ENCODE measurements at regions not wholly inside any gene's neighbourhood (a gene's known extent, or its start where the extent isn't known, plus 50 kb on each side); places are given as distances from the start of the nearest gene placed in this dataset.

DNA sequence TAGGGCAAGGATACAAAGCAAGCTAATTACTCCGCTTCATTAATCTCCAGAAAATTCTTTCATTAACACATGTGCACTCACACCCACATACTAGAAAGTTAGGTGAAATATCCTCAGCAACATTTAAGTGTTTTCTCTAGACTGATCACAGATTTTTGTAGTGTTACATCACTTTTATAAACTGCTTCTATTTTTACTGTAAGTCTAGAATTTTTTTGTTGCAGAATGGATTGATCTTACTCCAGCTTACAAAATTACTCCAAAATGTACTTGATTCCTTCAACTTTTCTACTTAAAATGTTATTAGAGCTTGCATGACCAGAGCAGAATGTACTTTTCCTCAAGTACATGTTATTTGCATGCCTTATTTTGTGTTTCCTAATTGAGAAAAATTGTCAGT, 2325.2 kb downstream of the PCDH7 start:
- intact Hi-C loops (cut with micrococcal nuclease; ENCODE audit: unreplicated experiment), result no loop called here
- H3K9me3 Mint-ChIP-seq (ENCODE audit: unreplicated experiment), result no peaks in the 10 kb centered on the region
- Histone ChIP-seq H3K4me3 (ENCODE audit: low read depth, low read length) (no peak overlapping the region), H3K9me3 (no peaks in the 10 kb centered on the region), H3K36me3 (ENCODE audit: control insufficient read depth, insufficient read depth, low read length) (no peaks in the 10 kb centered on the region), H3K4me1 (0 out of 2 replicates have a peak, but pooled peaks cover 3% of the 10 kb centered on the region), H3K27me3 (replicated peaks; ENCODE audit: control insufficient read depth, insufficient read depth, low read length) (no peaks in the 10 kb centered on the region)
- no TSS peak for BruUV-seq (replicated peaks)
- CTCF ChIA-PET, result no interaction called here
- no peaks in the 10 kb centered on the region for H3K36me3 Mint-ChIP-seq (ENCODE audit: insufficient read depth, unreplicated experiment)
- TF ChIP-seq, protein P1, sequence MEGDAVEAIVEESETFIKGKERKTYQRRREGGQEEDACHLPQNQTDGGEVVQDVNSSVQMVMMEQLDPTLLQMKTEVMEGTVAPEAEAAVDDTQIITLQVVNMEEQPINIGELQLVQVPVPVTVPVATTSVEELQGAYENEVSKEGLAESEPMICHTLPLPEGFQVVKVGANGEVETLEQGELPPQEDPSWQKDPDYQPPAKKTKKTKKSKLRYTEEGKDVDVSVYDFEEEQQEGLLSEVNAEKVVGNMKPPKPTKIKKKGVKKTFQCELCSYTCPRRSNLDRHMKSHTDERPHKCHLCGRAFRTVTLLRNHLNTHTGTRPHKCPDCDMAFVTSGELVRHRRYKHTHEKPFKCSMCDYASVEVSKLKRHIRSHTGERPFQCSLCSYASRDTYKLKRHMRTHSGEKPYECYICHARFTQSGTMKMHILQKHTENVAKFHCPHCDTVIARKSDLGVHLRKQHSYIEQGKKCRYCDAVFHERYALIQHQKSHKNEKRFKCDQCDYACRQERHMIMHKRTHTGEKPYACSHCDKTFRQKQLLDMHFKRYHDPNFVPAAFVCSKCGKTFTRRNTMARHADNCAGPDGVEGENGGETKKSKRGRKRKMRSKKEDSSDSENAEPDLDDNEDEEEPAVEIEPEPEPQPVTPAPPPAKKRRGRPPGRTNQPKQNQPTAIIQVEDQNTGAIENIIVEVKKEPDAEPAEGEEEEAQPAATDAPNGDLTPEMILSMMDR (IDR thresholded peaks at IDR 0.05; ENCODE audit: insufficient read depth in 1 of 2, low read depth in 1 of 2, low read length in 1 of 2, severe bottlenecking in 1 of 2, unreplicated experiment in 1 of 2), result no peak
- no peak for DNase-seq
- POLR2A ChIA-PET, result no interaction called here
- H3K27me3 Mint-ChIP-seq (ENCODE audit: insufficient read depth, unreplicated experiment), result no peaks in the 10 kb centered on the region
- H3K27ac Mint-ChIP-seq (ENCODE audit: unreplicated experiment), result no peak overlapping the region
- no peaks in the 10 kb centered on the region for H3K4me1 Mint-ChIP-seq (ENCODE audit: low read depth, unreplicated experiment)
- no peak overlapping the region for H3K4me3 Mint-ChIP-seq (ENCODE audit: unreplicated experiment)

DNA sequence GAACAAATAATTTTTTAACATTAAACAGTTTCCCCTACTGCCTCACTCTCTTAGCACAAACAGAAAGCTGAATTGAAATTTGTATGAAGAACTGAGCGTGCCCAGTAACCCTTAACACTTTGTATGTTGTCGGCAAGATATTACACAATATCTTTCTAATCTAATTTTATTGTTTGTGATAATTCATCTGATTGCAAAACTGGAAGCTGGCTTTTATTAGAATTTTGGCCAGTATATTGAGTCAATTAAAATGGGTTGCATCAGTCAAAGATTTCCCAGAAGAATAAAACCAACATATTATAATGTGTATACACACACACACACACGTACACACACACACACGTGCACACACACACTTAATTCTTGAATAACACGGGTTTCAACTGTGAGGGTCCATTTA, 2332.1 kb downstream of the PCDH7 start:
- TF ChIP-seq, protein P1 (IDR thresholded peaks at IDR 0.05; ENCODE audit: insufficient read depth in 1 of 2, low read depth in 1 of 2, low read length in 1 of 2, severe bottlenecking in 1 of 2, unreplicated experiment in 1 of 2), result no peak
- Mint-ChIP-seq H3K36me3 (ENCODE audit: insufficient read depth, unreplicated experiment) (no peaks in the 10 kb centered on the region), H3K4me1 (ENCODE audit: low read depth, unreplicated experiment) (no peaks in the 10 kb centered on the region), H3K4me3 (ENCODE audit: unreplicated experiment) (no peak overlapping the region), H3K27ac (ENCODE audit: unreplicated experiment) (no peak overlapping the region), H3K9me3 (ENCODE audit: unreplicated experiment) (no peaks in the 10 kb centered on the region), H3K27me3 (ENCODE audit: insufficient read depth, unreplicated experiment) (no peaks in the 10 kb centered on the region)
- ChIA-PET POLR2A (no interaction called here), CTCF (no interaction called here)
- no peaks in the 10 kb centered on the region for H3K4me1 ChIP-seq
- no peak overlapping the region for H3K4me3 ChIP-seq (ENCODE audit: low read depth, low read length)
- no peak for DNase-seq
- intact Hi-C loops (cut with micrococcal nuclease; ENCODE audit: unreplicated experiment), result no loop called here
- no TSS peak for BruUV-seq (replicated peaks)
- H3K27me3 ChIP-seq (replicated peaks; ENCODE audit: control insufficient read depth, insufficient read depth, low read length), result no peaks in the 10 kb centered on the region
- no peaks in the 10 kb centered on the region for H3K36me3 ChIP-seq (ENCODE audit: control insufficient read depth, insufficient read depth, low read length)
- no peaks in the 10 kb centered on the region for H3K9me3 ChIP-seq

DNA sequence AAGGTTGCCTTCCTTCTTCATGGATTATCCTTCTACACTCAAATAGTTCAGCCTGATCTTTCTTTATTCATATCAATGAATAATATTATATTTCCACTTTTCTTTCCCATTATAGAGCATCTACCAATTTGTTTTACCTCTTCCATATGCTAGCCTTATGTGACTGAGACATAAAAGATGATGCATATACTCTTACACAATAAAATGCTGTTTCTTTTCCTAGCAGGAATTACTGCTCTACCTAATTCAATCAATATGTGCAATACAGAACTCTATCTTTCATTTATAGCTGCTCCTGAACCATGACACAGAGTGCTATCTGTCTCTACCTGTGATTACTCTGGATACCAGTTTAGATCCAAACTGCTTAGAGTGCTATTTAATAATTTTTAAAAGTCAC, 2334.0 kb downstream of the PCDH7 start:
- intact Hi-C loops (cut with micrococcal nuclease; ENCODE audit: unreplicated experiment), result no loop called here
- H3K4me3 Mint-ChIP-seq (ENCODE audit: unreplicated experiment), result no peak overlapping the region
- H3K4me1 Mint-ChIP-seq (ENCODE audit: low read depth, unreplicated experiment), result no peaks in the 10 kb centered on the region

More for the DNA sequence above, 2334.0 kb downstream of the PCDH7 start:
- TF ChIP-seq, protein P1 (IDR thresholded peaks at IDR 0.05; ENCODE audit: insufficient read depth in 1 of 2, low read depth in 1 of 2, low read length in 1 of 2, severe bottlenecking in 1 of 2, unreplicated experiment in 1 of 2), result no peak
- H3K36me3 Mint-ChIP-seq (ENCODE audit: insufficient read depth, unreplicated experiment), result no peaks in the 10 kb centered on the region
- no peaks in the 10 kb centered on the region for H3K9me3 Mint-ChIP-seq (ENCODE audit: unreplicated experiment)
- Histone ChIP-seq H3K36me3 (ENCODE audit: control insufficient read depth, insufficient read depth, low read length) (no peaks in the 10 kb centered on the region), H3K9me3 (no peaks in the 10 kb centered on the region), H3K4me3 (ENCODE audit: low read depth, low read length) (no peak overlapping the region), H3K4me1 (no peaks in the 10 kb centered on the region), H3K27me3 (replicated peaks; ENCODE audit: control insufficient read depth, insufficient read depth, low read length) (no peaks in the 10 kb centered on the region)
- no peak for DNase-seq
- H3K27me3 Mint-ChIP-seq (ENCODE audit: insufficient read depth, unreplicated experiment), result no peaks in the 10 kb centered on the region
- ChIA-PET CTCF (no interaction called here), POLR2A (no interaction called here)
- no TSS peak for BruUV-seq (replicated peaks)
- H3K27ac Mint-ChIP-seq (ENCODE audit: unreplicated experiment), result no peak overlapping the region

Data from Caco-2 (cell line).